ENCODE measurements at regions not wholly inside any gene's neighbourhood (a gene's known extent, or its start where the extent isn't known, plus 50 kb on each side); places are given as distances from the start of the nearest gene placed in this dataset.

GRCh38 chr11:129701706-129702105, 113.9 kb upstream of the TMEM45B start:
- no peak for TF ChIP-seq CTCF (IDR thresholded peaks at IDR 0.05)
- TF ChIP-seq POLR2A (IDR thresholded peaks at IDR 0.05): no peak

Measured in sigmoid colon (tissue), 3 donors.